HG03354 (cell line): ENCODE measurements at regions not wholly inside any gene's neighbourhood (a gene's known extent, or its start where the extent isn't known, plus 50 kb on each side); places are given as distances from the start of the nearest gene placed in this dataset.

Experiments
- ATAC-seq: cut with Tn5 transposase; IDR thresholded peaks from one replicate; pipeline ENCODE4 v1.9.1; 2021; ENCODE audit warnings: mild to moderate bottlenecking; ENCODE audit not compliant: unreplicated experiment, poor library complexity, severe bottlenecking

- no peak for ATAC-seq
These were observed 203.6 kb downstream of the CDH7 start for GRCh38 chr18:65954372-65954771.

- ATAC-seq, result no peak
These were observed 196.0 kb downstream of the CDH7 start for GRCh38 chr18:65946777-65947176.

GRCh38 chr18:65943268-65943667, 192.5 kb downstream of the CDH7 start:
- no peak for ATAC-seq

GRCh38 chr18:65942854-65943253, 192.0 kb downstream of the CDH7 start:
- no peak for ATAC-seq

- ATAC-seq, result no peak
These were observed 191.3 kb downstream of the CDH7 start for GRCh38 chr18:65942104-65942503.

- no peak for ATAC-seq
These were observed 190.7 kb downstream of the CDH7 start for GRCh38 chr18:65941482-65941881.
